ENCODE measurements at regions not wholly inside any gene's neighbourhood (a gene's known extent, or its start where the extent isn't known, plus 50 kb on each side); places are given as distances from the start of the nearest gene placed in this dataset.

DNA sequence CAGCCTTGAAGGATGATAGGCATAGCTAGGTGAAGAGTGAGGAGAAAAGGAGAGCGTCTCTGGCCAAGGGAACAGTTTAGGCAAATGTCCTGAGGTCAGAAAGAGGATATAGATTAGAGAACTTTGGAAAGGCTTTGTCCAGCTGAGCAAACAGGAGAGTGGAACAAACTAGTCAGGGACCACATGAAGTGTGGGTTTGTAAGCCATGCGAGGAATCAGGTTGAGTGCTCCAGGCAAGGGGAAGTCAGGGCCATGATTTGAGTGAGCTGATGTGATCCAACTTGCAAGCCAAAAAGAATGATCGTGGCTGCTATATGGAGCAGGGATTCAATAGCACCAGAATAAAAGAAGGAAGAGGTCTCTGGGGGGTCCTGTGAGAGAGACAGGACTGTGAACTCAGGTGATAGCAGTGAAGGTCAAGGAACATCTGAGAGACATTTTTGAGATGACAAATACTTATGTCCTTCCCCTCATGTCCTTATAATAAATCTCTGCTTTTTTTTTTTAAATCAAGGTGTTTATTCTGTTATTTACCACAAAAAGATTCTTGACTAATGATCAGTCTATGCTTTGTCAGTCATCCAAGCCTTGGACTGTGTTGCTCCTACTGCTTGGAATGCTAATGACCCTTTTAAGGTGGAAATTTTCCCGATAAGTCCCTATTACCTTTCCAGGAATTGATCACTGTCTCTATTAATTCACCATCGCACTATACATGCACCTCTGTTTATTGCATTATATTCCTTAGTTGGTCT is 472.6 kb downstream of the TXNL1 start:
- no peak for DNase-seq

DNA sequence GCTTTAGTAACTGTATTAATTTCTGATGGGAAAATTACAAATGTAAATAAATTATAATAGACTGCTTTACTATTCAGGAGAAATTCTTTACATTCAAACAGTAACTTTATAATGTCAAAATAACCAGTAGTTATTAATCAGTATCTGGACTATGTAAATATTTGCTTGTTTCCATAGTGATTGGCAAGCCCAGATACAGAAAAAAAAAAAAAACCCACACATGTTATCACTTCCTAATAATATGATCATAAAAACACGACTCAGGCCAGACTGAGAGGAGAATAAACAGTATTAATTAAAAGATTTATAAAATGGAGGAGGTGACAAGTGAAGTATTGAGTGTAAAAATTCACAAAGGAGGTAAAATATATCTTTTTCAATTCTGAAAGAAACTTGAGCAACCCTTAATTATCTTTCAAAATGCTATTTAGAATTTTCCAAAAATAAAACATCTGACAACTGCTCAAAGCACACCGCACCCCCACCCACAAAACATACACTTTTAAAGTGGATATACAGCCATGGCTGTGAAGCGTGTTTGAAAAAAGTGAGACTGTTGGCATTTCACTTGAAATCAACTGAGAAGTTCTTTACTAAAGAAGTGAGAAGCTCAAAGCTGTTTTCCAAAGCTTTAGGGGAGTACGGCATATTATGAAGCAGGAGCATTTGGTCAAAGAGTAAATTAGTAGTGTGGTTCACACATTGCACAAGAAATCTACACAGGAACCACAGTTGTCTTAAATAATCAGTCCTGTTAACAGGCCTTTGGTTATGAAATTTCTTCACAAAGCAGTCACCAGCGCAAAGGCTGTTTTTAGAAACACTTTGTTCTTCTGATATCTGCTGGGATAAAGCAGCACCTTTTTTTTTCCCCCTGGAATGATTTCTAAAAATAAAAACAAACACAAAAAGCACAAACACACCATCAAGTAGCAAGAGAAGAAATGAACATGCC is 475.8 kb downstream of the TXNL1 start:
- DNase-seq, result no peak

DNA sequence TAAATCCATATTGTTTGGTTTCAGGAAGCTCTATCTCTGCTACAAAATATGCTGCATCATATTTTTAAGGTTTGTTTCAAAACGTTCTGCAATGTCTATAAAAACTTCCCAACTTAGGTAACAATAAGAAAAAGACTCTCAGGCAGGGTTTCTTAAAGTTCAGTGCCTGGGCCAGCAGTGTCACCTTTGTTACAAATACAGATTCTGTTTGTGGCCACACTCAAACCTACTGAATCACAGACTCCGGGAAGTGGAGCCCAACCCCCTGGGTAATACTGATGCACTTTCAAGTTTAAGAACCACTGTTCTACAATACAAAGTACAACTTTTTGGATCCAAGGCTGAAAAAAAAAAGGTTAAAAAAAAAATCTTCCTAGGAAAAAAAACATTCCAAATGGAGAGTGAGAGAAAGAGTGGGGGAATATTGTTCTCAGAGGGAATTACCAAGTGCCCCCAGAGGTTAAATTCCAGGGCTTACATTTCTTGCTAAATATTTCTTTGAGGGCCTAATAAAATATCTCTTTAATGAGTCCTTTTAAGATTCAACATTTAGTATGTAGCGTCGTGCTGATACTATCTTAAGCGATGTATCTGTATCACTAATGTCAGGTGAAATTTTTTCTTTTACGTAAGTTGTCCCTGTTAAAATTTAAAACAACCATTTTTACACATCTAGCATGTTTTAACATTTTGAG is 476.7 kb downstream of the TXNL1 start:
- no peak for DNase-seq

DNA sequence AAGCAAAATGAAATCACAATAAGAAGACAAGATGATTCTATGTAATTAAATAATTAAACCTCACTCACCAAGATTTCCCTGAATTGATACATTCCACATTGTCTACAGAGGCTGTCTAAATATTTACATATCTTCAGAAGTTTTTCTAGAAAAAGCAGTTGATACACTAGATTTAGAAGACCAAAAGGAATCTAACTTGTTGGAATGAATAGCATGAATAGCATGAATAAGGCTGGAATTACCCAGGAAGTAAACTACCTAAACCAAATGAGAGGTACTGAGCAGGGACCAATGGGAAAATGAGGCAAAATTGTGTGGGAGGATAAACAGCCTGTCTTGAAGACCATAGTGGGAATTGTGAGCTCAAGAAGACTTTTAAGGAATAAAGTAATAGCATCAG is 479.7 kb downstream of the TXNL1 start:
- no peak for DNase-seq

DNA sequence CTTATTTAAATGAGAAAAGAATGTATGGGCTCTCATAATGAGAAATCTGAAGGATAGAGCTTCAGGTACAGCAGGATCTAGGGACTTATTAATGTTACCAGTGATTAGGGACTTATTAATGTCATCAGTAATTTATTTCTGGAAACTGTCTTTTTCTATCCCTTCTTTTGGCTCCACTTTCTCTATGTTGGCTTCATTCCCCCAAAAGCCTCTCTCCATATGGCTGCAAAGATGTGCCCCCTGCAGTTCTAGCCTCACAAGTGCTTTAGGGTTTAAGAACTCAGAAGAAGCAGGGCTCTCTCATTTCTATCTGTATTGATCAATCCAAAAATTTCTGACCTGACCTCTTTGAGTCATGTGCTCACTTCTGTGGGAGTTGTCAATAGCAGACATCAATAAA is 480.9 kb downstream of the TXNL1 start:
- no peak for DNase-seq

DNA sequence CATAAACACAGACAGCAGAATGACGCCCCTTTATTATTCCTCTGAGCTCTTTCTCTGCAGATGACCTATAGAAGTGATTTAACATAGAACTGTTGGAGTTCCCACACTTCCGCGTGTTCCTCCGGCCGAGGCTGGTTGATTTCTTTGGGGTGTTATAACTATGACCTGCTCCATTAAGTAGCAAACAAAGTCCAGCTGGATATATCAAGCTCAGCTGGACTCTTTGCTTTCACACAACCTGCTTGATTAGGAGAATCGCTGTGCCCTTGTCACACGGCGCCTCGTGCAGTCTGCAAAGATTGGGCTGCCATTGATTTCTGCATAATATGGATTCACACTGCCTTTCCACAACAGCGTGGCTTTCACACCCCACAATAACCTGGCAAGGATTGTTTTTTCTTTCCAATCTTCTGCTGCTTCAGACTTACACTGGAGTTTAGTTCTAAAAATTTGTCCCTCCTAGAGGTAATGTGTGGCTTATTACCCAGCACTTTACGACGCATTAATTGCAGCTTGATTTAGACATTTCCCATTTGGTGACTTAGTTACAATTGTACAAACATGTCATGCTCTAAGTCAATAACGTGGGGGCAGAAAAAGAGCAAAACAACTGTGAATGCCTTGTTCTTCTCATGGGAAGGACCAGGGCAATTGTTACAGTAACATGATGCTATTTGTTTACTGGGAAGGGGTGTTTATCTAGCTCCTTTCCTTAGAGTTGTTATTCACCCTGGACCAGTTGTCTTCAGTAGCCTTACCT is 485.7 kb downstream of the TXNL1 start:
- no peak for DNase-seq

DNA sequence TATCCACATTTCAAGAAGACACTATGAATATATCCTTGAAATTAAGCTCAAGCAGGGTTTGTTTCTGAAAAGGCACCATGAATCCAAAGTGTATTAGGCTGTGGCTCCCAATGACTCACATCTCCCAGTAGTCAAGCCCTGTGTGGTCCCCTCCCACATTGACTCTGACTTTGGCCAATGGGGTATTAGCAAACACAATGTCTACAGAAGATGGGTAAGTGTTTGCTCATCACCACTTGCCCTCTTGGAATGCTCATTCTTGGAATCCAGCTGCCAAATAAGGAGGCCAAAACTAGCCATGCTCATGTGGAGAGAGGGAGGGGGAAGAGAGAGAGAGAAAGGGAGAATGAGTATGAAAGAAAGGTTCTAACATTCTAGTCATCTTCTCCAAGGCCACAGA is 490.0 kb downstream of the TXNL1 start:
- DNase-seq, result no peak

DNA sequence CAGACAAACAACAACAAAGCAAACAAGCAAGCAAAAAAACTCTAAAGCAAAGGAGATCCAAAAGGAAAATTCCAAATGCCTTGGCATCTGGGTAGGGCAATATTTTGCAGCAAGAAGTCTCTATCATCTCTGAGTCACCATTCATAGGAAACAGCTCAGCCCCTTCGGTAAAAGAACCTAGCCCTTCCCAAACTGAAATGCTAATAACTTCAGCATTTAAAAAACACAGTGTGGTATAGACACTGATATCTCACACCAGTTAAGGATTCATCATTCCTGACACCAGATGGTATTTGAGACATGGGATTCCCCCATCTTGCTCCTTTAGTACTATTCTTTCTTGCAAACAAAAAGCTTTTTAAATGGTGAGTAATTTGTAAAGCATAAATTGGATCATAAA is 491.8 kb downstream of the TXNL1 start:
- no peak for DNase-seq

DNA sequence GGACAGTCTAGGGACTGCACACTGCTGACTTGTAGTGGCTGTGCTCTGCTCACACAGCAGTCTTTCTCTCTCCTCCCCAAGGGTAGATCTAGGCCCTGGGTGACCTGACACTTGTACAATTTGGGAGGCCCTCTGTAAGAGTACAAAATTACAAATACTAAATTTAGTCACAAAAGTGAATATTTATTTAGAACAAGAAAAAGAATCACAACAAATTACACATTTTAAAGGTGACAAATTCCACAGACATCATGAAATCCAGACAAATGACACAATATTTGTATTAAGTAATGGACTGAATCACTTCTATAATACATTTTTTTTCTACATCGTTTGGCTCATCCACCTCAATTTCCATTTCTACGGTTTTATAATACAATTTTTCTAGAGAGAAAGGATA is 496.4 kb downstream of the TXNL1 start:
- no peak for DNase-seq

DNA sequence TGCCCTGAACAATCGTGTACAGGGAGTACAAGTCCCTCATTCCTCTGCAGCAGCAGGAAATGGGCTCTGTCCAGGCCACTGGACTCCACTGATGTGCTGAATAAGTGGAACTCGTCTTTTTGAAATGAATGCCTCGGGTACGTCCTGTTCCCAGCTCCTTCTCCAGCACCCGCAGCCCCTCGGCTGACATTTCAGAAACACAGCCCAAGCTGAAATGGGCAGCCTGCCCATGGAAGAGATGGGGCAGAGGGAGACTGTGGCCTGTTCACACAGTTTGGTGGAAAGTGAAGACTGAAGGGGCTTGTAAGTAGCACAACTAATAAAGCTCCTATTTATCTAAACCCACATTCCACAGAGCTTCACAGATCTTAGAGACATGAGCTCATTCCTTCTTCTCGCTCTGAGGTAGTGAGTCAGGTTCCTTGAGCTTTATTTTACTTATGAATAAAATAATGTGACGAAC is 498.6 kb downstream of the TXNL1 start:
- no peak for DNase-seq

DNA sequence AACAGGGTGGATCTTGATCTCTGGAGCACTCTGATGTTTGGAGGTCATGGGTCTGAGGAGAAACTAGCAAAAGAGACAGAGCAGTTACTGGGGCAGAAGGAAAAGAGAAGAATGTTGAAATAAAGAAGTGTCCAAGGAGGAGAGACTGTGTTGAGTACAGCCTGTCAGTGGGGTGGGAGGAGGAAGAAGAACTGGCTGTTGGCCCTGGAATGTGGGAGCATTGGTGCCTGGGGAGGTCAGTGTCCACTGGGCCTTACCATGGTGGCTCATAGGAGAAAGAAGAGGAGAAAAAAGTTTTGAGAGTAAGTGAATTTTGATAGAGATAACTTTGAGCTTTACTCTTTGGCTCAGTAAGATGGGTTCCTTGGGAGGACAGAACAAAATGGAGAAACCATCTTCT is 499.0 kb downstream of the TXNL1 start:
- no peak for DNase-seq

DNA sequence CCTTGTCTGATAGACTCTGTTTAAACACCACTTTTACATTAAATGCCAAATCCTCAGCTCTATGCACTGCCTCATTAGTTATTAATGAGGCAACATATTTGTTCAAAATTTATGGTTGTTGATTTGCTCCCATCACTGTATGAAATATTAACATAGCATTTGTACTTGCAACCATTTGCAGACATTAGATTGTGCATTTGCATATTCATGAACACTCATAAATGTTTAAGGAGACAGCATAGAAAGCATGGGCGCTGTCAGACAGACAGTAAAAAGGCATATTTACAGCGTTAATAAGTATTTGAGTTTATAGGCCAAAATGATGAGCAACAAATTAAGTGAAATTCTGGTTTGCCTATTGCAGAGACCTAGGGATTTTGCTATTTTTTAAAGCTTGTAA is 502.3 kb downstream of the TXNL1 start:
- DNase-seq, result no peak

DNA sequence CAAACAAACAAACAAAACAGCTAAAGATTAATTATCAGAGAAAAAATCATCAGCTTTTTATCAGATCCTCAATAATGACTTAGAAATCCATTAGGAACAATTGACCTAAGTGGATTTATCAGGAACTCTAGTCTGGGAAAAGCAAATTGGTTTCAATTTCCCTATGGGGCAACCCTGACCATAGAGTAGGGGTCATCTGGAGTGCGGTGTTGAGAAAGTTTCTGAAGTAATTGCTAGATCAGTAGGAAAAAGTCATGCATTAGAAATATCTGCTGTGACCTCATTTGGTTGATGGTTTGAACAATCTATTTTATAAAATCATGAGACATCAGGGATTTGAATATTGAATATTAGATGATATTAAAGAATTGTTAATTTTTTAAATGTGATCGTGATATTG is 507.9 kb downstream of the TXNL1 start:
- no peak for DNase-seq

DNA sequence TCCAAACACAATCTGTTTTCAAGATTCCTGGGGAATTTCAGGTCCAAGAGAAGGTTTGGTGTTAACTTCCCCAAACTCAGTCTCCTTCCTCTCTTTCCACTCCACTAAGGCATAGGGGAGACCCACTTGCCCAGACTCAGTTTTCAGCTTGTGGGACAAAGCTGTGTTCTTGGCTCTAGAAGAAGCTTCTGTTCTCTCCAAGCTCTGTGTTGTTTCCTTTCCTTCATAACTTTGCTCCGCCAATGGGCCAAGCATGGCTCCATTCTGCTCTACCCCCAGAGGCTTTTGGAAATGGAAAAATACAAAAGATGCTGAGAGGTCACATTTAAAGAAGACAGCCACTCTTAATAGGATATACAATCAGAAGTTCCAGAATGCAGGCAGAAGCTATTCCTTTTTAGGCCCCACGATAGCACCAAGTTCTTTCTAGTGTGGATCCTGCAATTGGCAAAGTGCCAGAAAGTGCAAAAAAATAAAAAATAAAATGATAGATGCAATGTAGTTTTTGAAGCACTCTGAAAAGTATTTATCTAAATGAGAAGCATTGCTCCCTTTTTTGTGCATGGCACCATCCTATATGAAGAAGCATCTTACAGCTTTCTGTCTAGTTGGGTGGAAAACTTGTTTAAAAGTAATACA is 510.1 kb downstream of the TXNL1 start:
- DNase-seq, result no peak

DNA sequence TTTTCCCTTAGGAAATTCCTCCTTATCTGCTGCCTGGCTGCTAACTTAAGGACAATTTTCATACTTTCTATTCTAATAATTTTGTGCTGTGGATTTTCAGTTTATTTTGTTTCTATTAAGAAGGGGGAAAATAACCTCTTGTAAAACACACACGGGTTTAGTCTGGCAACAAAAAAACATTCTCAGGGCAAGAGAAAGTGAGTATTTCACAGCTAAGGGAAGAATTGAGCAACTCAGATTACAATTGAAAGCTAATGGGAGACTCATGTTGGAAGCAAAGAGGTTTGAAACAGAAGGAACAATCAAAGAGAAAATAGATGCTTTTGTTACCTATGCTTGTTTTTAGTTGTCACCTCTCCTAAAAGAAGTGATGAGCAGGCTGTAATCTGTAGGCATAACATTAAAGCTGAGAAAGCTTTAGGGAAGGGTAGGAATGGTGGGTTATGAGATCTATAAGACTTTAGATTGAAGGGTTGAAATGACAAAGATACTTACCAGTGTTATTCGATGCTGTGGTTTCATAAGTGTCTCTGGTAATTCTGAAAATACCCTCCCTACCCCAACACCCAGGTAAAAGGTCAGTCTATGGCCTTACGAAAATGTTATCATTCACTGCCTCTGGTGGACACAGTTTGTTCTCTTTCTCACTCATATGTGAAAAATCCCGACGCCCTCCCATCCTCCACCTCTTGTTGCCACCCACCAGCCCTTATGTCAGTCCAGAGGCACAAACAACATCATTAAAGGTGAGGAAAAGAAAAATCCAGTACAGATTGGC is 510.9 kb downstream of the TXNL1 start:
- no peak for DNase-seq

DNA sequence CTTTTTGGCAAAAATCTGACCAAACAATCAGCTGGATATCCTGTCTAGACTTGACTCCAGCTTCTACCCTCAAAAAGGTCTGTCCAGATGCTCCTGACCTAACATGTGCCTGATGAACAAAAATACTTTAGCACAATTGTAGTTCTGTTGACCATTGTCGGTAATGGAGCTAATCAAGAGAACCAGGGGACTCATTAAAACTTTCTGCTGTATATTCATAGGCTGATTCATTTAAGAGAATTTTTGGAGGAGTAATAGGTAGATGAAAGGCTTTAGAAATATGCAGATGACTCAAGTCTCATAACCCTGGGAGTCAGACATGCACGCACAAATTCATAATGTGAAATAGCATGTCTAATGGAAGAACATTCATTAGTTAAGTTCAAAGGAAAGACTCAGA is 514.2 kb downstream of the TXNL1 start:
- DNase-seq, result no peak

DNA sequence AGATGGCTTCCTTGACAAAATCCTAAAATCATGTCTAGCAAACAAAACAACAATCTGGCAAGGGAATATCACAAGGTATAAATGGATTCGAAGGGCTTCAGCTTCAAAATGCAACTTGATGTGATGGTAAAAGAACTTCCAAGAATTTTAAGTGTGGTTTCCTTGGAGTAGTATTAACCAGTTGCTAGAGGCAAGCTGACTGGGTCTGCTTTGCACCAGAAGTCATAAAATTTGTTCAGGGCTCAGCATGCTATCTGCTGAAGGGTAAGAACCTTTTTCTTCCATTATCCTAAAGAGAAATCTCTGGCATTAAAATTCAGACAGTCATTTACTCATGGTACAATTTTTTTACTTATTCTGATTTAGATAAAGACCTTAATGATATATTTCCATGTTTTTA is 516.7 kb downstream of the TXNL1 start:
- no peak for DNase-seq

DNA sequence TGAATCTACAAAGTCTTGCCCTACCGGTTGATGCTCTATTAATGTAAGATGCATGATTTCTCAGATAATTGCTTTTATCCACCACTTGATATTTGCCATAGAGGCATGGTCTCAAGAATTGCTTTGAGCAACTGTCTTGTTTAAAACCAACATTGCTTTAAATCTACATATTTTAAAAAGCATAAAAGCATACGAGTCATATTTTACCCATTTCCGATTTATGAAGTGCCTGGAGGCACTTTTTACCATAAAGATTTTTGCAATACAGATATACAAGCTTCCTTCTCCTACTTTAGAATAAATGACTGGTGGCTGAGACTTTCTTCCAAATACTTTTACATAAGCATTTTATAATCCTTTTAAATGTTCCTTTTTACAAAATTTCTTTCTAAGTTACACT is 517.6 kb downstream of the TXNL1 start:
- no peak for DNase-seq

DNA sequence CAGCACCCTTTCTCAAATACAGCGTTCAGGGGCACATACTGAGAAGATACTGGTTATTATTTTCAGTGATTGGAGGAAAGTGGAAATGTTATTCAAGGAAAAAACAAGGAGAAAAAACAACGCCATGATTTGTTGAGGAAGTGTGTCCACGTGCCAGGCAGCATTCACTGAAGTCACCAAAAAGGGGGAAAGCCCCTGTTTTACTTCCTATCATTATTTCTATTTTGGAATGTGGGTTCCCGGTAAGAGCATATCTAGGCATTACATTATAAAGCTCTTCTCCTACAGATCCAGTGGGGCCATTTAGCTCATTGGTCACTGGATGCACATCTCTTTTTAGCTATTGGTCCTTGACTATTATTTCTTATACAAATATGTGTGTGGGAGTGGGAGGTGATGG is 518.7 kb downstream of the TXNL1 start:
- DNase-seq, result no peak

DNA sequence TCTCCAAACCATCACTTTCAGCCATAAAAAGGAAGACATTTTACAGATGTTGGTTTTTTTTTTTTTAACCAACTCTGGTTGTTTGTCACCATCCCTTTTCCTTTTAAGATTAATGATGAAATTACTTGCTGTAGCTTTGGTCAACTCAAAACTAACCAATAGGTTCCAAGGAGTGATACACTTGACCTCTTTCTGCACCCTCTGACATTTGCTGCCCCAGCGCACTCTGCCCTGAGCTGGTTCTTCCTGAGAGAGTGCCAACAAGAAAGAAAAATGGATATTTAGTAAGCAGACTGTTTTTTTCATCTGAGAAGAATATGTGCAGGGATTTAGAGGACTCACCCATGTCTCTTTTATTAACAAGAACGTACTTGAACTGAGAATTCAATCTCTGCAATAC is 520.0 kb downstream of the TXNL1 start:
- DNase-seq, result no peak

Data from SHP77 treated with DMSO at 0.1 percent for 48 hours (cell line).